Pancreas (tissue), 10 donors: ENCODE measurements at regions not wholly inside any gene's neighbourhood (a gene's known extent, or its start where the extent isn't known, plus 50 kb on each side); places are given as distances from the start of the nearest gene placed in this dataset.

Experiments used
- ATAC-seq, 4 donors: fragments of 200-7000 bp; cut with Tn5 transposase; one replicate each; pipeline versions ENCODE4 v1.8.0 to v1.9.1; 2020; ENCODE audit warnings: mild to moderate bottlenecking in 4 of 4, moderate library complexity in 4 of 4
- DNase-seq, 6 donors: peaks; one replicate each; pipeline ENCODE4 v3.0.0-alpha.2; 2020
- FAIRE-seq: peaks from 2 replicates; lab custom pipeline; 2012; peaks lifted over from hg19 to GRCh38; lab: Jason Lieb, UNC
- H3K27ac ChIP-seq, 4 donors: fragments of 200-600 bp; sonication (generic); 1 replicate in 3 of 4; 2 replicates in 1 of 4; pipeline versions ENCODE4 v1.5.0 to v1.8.0; 2020
- H3K27me3 ChIP-seq, 4 donors: fragments of 200-600 bp; one replicate each; pipeline ENCODE4 v1.8.0; 2021
- H3K36me3 ChIP-seq, 3 donors: fragments of 200-600 bp; sonication (generic) in 1 of 3; one replicate each; pipeline versions ENCODE4 v1.5.0 to v1.8.0; 2020 to 2021
- H3K4me1 ChIP-seq, 3 donors: fragments of 200-600 bp; one replicate each; pipeline ENCODE4 v1.8.0; 2021
- H3K4me3 ChIP-seq, 4 donors: fragments of 200-600 bp; sonication (generic) in 2 of 4; one replicate each; pipeline versions ENCODE4 v1.5.0 to v1.8.0; 2020 to 2021
- H3K9me3 ChIP-seq, 4 donors: fragments of 200-600 bp; one replicate each; pipeline ENCODE4 v1.8.0; 2021
- CTCF ChIP-seq, 4 donors: fragments of 200-600 bp; sonication (generic) in 3 of 4; IDR thresholded peaks; one replicate each; pipeline versions ENCODE4 v1.5.0 to v1.8.0; 2021; ENCODE audit warnings: antibody characterized with exemption in 4 of 4
- WGBS, 2 donors: extraction: QIAGEN DNeasy Blood & Tissue Kit; methylation state at CpG; one replicate each; pipeline ENCODE4 v1.1.7; 2013; 5-methylcytosine and 5-hydroxymethylcytosine counted together
- intact Hi-C, 3 donors: fragments of 100-400 bp; cut with DNase I; formaldehyde crosslinking; loops; one replicate each; pipeline versions ENCODE4 v1.11.1 to v1.14.2; 2022
- donor health status: healthy with polysubstance abuse.
- donor health status: DM: no; HTN: no; CAD: no; lungs with moderate emphysema.
- donor health status: DM: no; HTN: no; CAD: no.
- donor health status: control.
- donor health status: control.
- donor health status: Bipolar disorder and iron deficiency.
- donor health status: DM: yes; HTN: yes; CAD: no.
- donor health status: DM: no; HTN: no; CAD: no.
- donor health status: DM: no; HTN: no; CAD: no.
- donor health status: DM: yes; HTN: yes; CAD: no.

DNA sequence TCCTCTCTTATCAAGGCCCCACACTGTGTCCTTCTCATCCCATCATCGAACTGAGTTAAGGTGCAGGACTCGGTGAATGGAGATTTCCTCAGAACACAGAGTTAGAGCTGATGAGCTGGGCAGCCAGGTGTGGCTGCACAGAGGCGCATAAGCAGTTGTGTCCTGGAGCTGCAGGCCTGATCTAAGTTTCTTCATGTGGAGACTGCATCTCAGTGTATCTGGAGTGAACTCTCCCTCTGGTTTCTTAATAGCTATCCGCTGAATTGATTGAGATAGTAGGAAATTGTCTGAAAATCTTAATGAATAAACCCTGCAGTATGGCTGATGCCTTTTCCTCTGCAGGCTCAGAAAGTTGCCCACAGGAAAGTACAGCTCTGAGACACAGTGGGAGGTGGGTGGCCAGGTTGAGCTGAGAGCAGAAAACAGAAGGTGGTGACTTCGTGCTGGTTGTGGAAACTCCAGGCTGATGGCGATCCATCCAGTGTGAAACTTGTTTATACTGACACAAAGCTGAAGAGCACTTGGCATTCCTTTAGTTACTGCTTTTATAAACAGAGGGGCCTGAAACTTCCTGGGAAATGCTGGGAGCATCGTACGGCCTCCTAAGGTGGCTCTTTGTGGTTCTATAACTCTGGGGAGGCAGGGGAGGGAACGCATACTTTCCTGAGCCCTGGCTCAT, 67.4 kb upstream of the F3 start:
- WGBS, 2 donors: 81 to 83% methylated on average over 9 of the region's 9 CpGs
- peak overlapping the region in 3 of 4 donors; percentile 13 to 57 (median 56) for H3K27ac ChIP-seq
- no peaks in the 10 kb centered on the region for H3K9me3 ChIP-seq
- DNase-seq (no peak), ATAC-seq (peak in 2 of 4 donors; percentile 6 to 28), FAIRE-seq (no peak)
- no peak overlapping the region for H3K4me3 ChIP-seq
- intact Hi-C loops: no loop called here
- H3K4me1 ChIP-seq: peaks cover 6 to 23% (median 22%) of the 10 kb centered on the region in 3 donors
- H3K36me3 ChIP-seq: no peaks in the 10 kb centered on the region
- no peak for TF ChIP-seq CTCF (IDR thresholded peaks at IDR 0.05)
- H3K27me3 ChIP-seq: no peaks in the 10 kb centered on the region

GRCh38 chr1:94608142-94608851, 66.7 kb upstream of the F3 start:
- H3K4me1 ChIP-seq: peaks cover 6 to 23% (median 22%) of the 10 kb centered on the region in 3 donors
- peak overlapping the region in 3 of 4 donors; percentile 13 to 57 (median 56) for H3K27ac ChIP-seq
- no peak for TF ChIP-seq CTCF (IDR thresholded peaks at IDR 0.05)
- DNase-seq (peak in 3 of 6 donors; percentile 45 to 70 (median 68)), FAIRE-seq (peak; percentile 32), ATAC-seq (peak; percentile 88 to 92 (median 90))
- no peaks in the 10 kb centered on the region for H3K27me3 ChIP-seq
- no peak overlapping the region for H3K4me3 ChIP-seq
- no peaks in the 10 kb centered on the region for H3K9me3 ChIP-seq
- intact Hi-C loops: no loop called here
- no peaks in the 10 kb centered on the region for H3K36me3 ChIP-seq
- WGBS, 2 donors: 54 to 56% methylated on average over 10 of the region's 10 CpGs

DNA sequence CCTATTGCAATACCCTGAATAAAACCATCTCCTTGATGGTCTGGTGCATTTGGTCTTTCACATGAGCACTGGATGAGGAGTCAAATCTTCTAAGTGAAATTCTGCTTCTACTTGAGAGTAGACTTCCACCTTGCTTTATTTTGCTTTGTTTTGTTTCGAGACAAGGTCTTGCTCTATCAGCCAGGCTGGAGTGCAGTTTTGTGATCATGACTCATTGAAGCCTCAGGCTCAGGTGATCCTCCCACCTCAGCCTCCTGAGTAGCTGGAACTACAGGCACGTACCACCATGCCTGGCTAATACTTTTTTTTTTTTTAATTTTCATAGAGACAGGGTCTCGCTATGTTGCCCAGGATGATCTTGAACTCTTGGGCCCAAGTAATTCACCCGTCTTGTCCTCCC, 65.8 kb upstream of the F3 start:
- DNase-seq: no peak
- Histone ChIP-seq H3K4me1 (peaks cover 6 to 26% (median 25%) of the 10 kb centered on the region in 3 donors), H3K27me3 (no peaks in the 10 kb centered on the region), H3K4me3 (no peak overlapping the region), H3K36me3 (no peaks in the 10 kb centered on the region), H3K27ac (peak overlapping the region in 2 of 4 donors; percentile 56 to 57), H3K9me3 (no peaks in the 10 kb centered on the region)
- 96 to 99% methylated on average over 4 of the region's 4 CpGs for WGBS, 2 donors
- FAIRE-seq: no peak
- intact Hi-C loops: no loop called here
- ATAC-seq: no peak
- no peak for TF ChIP-seq CTCF (IDR thresholded peaks at IDR 0.05)

- no peak overlapping the region for H3K4me3 ChIP-seq
- ATAC-seq: no peak
- H3K27ac ChIP-seq: no peak overlapping the region
- 89 to 94% methylated on average over 4 of the region's 4 CpGs for WGBS, 2 donors
- H3K4me1 ChIP-seq: peaks cover 6 to 21% (median 18%) of the 10 kb centered on the region in 3 donors
- no peak for FAIRE-seq
- no peak for TF ChIP-seq CTCF (IDR thresholded peaks at IDR 0.05)
- no peaks in the 10 kb centered on the region for H3K9me3 ChIP-seq
- H3K27me3 ChIP-seq: no peaks in the 10 kb centered on the region
- no peak for DNase-seq
- intact Hi-C loops: no loop called here
- H3K36me3 ChIP-seq: no peaks in the 10 kb centered on the region
Observed at GRCh38 chr1:94606471-94606870, 64.9 kb upstream of the F3 start.

DNA sequence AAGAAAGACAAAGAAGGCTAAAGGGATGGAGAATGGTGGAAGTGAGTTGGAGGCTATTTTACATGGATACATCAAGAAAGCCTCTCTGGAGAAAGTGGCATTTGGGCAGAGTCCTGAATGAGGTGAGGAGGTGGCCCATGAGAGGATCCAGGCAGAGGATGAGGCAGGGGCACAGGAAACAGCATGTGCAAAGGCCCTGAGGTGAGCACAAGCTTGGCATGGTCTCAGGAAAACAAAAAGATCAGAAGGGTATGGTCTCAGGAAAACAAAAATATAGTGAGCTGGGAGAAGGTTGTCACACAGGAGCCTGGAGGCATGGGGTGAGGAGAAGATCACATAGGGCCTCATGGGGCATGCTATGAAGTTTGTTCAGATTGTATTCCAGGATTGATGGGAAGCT, 62.1 kb upstream of the F3 start:
- H3K36me3 ChIP-seq: no peaks in the 10 kb centered on the region
- H3K9me3 ChIP-seq: no peaks in the 10 kb centered on the region
- H3K27ac ChIP-seq: no peak overlapping the region
- peaks cover 4 to 19% (median 15%) of the 10 kb centered on the region in 3 donors for H3K4me1 ChIP-seq
- intact Hi-C loops: no loop called here
- FAIRE-seq (no peak), ATAC-seq (no peak), DNase-seq (no peak)
- no peak for TF ChIP-seq CTCF (IDR thresholded peaks at IDR 0.05)
- no peaks in the 10 kb centered on the region for H3K27me3 ChIP-seq
- no peak overlapping the region for H3K4me3 ChIP-seq
